ENCODE measurements at regions not wholly inside any gene's neighbourhood (a gene's known extent, or its start where the extent isn't known, plus 50 kb on each side); places are given as distances from the start of the nearest gene placed in this dataset.
A peak's percentile ranks its signal among the peaks of the same experiment; 100 is the strongest.

DNA sequence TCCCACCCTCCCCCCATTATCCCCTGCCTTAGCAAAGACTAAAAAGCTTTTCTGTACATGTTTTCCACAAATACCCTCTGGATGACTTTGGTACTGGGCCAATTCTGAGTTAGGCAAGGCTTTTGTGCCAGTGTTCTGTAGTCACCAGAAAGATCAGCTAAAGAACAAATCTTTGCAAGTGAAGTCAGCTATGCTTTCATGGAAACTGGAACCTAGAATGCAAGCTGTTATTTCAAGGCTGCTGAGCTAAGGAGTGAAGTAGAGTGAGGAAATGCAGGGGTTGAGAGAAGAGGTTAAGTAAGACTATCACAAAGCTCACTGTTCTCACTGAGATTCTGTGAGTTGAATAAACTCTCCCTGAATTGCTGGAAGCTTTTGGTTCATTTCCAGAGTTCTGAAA, 107.8 kb upstream of the CNTN3 start:
- peak; percentile 29 for DNase-seq
- H3K9ac ChIP-seq (ENCODE audit: low read length): no peak overlapping the region
- no peaks in the 10 kb centered on the region for H3F3A ChIP-seq (ENCODE audit: insufficient read depth, low read length)
- H4K20me1 ChIP-seq (ENCODE audit: insufficient read depth, low read length): no peaks in the 10 kb centered on the region
- H3K9me2 ChIP-seq (replicated peaks; ENCODE audit: insufficient read depth, low read length): no peaks in the 10 kb centered on the region
- no peaks in the 10 kb centered on the region for H3K79me2 ChIP-seq (ENCODE audit: low read length)
- H3K27ac ChIP-seq (ENCODE audit: low read length): no peak overlapping the region
- H2AFZ ChIP-seq (ENCODE audit: low read length): no peak overlapping the region
- H3K27me3 ChIP-seq (replicated peaks; ENCODE audit: insufficient read depth, low read length): no peaks in the 10 kb centered on the region
- TF ChIP-seq EZH2phosphoT487 (IDR thresholded peaks at IDR 0.05; ENCODE audit: low read length) (no peak), EZH2 (optimal IDR thresholded peaks at IDR 0.05; ENCODE audit: low read depth, low read length) (no peak)
- TF ChIP-seq, protein P1, sequence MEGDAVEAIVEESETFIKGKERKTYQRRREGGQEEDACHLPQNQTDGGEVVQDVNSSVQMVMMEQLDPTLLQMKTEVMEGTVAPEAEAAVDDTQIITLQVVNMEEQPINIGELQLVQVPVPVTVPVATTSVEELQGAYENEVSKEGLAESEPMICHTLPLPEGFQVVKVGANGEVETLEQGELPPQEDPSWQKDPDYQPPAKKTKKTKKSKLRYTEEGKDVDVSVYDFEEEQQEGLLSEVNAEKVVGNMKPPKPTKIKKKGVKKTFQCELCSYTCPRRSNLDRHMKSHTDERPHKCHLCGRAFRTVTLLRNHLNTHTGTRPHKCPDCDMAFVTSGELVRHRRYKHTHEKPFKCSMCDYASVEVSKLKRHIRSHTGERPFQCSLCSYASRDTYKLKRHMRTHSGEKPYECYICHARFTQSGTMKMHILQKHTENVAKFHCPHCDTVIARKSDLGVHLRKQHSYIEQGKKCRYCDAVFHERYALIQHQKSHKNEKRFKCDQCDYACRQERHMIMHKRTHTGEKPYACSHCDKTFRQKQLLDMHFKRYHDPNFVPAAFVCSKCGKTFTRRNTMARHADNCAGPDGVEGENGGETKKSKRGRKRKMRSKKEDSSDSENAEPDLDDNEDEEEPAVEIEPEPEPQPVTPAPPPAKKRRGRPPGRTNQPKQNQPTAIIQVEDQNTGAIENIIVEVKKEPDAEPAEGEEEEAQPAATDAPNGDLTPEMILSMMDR (IDR thresholded peaks at IDR 0.05; ENCODE audit: low read length): no peak
- no peak overlapping the region for H3K4me3 ChIP-seq (ENCODE audit: low read length)
- no peaks in the 10 kb centered on the region for H3K4me1 ChIP-seq (ENCODE audit: low read length)
- no peak overlapping the region for H3K4me2 ChIP-seq (ENCODE audit: low read depth, low read length)
- H3K36me3 ChIP-seq (replicated peaks; ENCODE audit: insufficient read depth, low read length): no peaks in the 10 kb centered on the region
- H3K9me3 ChIP-seq (replicated peaks; ENCODE audit: insufficient read depth, low read length): no peaks in the 10 kb centered on the region

DNA sequence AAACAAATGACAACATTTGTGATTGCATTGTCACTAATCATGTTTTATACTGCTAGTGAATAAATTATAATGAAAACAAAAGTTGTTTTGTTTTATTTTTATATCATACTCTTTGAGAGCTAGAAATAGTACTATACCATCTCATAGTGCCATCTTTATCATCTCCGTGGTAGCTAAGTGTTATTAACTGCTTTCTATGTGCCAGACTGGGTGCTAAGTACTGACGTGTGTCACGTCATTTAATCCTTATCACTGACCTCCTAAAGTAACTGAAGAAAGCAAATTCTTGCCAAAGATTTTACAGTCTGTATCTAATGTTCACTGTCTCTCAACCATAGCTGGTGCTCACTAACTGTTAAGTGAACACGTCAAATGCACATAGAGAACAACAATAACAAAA, 99.5 kb upstream of the CNTN3 start:
- H3K9ac ChIP-seq (ENCODE audit: low read length): no peak overlapping the region
- no peak overlapping the region for H3K4me3 ChIP-seq (ENCODE audit: low read length)
- no peaks in the 10 kb centered on the region for H3K9me3 ChIP-seq (replicated peaks; ENCODE audit: insufficient read depth, low read length)
- H3K4me2 ChIP-seq (ENCODE audit: low read depth, low read length): no peak overlapping the region
- H3K9me2 ChIP-seq (replicated peaks; ENCODE audit: insufficient read depth, low read length): no peaks in the 10 kb centered on the region
- H3K27ac ChIP-seq (ENCODE audit: low read length): no peak overlapping the region
- H4K20me1 ChIP-seq (ENCODE audit: insufficient read depth, low read length): no peaks in the 10 kb centered on the region
- no peaks in the 10 kb centered on the region for H3K4me1 ChIP-seq (ENCODE audit: low read length)
- no peaks in the 10 kb centered on the region for H3K36me3 ChIP-seq (replicated peaks; ENCODE audit: insufficient read depth, low read length)
- DNase-seq: no peak
- H3K79me2 ChIP-seq (ENCODE audit: low read length): no peaks in the 10 kb centered on the region
- no peaks in the 10 kb centered on the region for H3K27me3 ChIP-seq (replicated peaks; ENCODE audit: insufficient read depth, low read length)
- H3F3A ChIP-seq (ENCODE audit: insufficient read depth, low read length): no peaks in the 10 kb centered on the region
- TF ChIP-seq, protein P1 (IDR thresholded peaks at IDR 0.05; ENCODE audit: low read length): no peak
- TF ChIP-seq EZH2phosphoT487 (IDR thresholded peaks at IDR 0.05; ENCODE audit: low read length) (no peak), EZH2 (optimal IDR thresholded peaks at IDR 0.05; ENCODE audit: low read depth, low read length) (no peak)
- no peak overlapping the region for H2AFZ ChIP-seq (ENCODE audit: low read length)

DNA sequence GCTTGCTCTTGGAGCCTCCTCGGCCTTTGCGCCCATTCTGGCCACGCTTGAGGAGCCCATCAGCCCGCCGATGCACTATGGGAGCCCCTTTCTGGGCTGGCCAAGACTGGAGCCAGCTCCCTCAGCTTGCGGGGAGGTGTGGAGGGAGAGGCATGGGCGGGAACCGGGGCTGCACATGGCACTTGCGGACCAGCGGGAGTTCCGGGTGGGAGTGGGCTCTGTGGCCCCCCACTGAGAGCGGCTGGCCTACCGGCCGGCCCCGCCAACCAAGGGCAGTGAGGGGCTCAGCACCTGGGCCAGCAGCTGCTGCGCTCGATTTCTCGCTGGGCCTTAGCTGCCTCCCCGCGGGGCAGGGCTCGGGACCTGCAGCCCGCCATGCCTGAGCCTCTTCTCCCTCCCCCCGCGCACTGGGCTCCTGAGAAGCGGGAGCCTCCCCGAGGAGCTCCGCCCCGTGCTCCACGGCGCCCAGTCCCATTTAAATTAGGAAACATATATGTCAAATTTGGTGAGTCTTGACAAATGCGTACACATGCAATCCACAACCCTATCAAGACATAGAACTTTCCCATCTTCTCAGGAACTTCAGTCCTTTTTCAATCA, 97.6 kb upstream of the CNTN3 start:
- H3K36me3 ChIP-seq (replicated peaks; ENCODE audit: insufficient read depth, low read length): no peaks in the 10 kb centered on the region
- no peak overlapping the region for H3K4me2 ChIP-seq (ENCODE audit: low read depth, low read length)
- no peak overlapping the region for H3K9ac ChIP-seq (ENCODE audit: low read length)
- H3K9me3 ChIP-seq (replicated peaks; ENCODE audit: insufficient read depth, low read length): no peaks in the 10 kb centered on the region
- no peak overlapping the region for H3K27ac ChIP-seq (ENCODE audit: low read length)
- H3K9me2 ChIP-seq (replicated peaks; ENCODE audit: insufficient read depth, low read length): no peaks in the 10 kb centered on the region
- no peaks in the 10 kb centered on the region for H3K4me1 ChIP-seq (ENCODE audit: low read length)
- no peaks in the 10 kb centered on the region for H3F3A ChIP-seq (ENCODE audit: insufficient read depth, low read length)
- DNase-seq: no peak
- no peak overlapping the region for H3K4me3 ChIP-seq (ENCODE audit: low read length)
- no peaks in the 10 kb centered on the region for H3K79me2 ChIP-seq (ENCODE audit: low read length)
- no peaks in the 10 kb centered on the region for H3K27me3 ChIP-seq (replicated peaks; ENCODE audit: insufficient read depth, low read length)
- H4K20me1 ChIP-seq (ENCODE audit: insufficient read depth, low read length): no peaks in the 10 kb centered on the region
- no peak for TF ChIP-seq EZH2 (optimal IDR thresholded peaks at IDR 0.05; ENCODE audit: low read depth, low read length)
- TF ChIP-seq, protein P1 (IDR thresholded peaks at IDR 0.05; ENCODE audit: low read length): no peak
- no peak for TF ChIP-seq EZH2phosphoT487 (IDR thresholded peaks at IDR 0.05; ENCODE audit: low read length)
- H2AFZ ChIP-seq (ENCODE audit: low read length): no peak overlapping the region

Data from MM.1S (cell line).